ENCODE measurements at regions not wholly inside any gene's neighbourhood (a gene's known extent, or its start where the extent isn't known, plus 50 kb on each side); places are given as distances from the start of the nearest gene placed in this dataset.
"Not testable (repeated sequence)": the region's sequence is repeated elsewhere in the genome, so short reads cannot be mapped to it uniquely, and the experiment has no call there.

DNA sequence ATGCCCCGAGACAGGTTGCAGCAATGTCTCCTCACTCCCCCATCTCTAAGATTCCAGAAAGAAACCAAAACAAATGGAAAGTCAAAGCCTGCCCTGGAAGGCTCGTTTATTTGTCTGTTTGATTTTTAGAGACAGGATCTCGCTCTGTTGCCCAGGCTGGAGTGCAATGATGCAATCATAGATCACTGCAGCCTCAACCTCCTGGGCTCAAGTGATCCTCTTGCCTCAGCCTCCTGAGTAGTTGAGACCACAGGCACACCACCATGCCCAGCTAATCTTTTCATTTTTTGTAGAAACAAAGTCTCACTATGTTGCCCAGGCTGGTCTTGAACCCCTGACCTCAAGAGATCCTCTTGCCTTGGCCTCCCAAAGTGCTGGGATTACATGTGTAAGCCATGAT, 78.8 kb upstream of the IFNAR2 start:
- not testable (repeated sequence) for H3K27me3 ChIP-seq (ENCODE audit: insufficient read depth, low read length, poor library complexity); H3K4ac ChIP-seq (ENCODE audit: low read depth, low read length); H3K18ac ChIP-seq (ENCODE audit: low read length); H3K4me2 ChIP-seq (ENCODE audit: low read length); H2BK5ac ChIP-seq (ENCODE audit: low read length); H3K79me2 ChIP-seq (ENCODE audit: control insufficient read depth, insufficient read depth, low read length); H2BK120ac ChIP-seq (ENCODE audit: low read depth, low read length); H2AK5ac ChIP-seq (ENCODE audit: low read length); H3K4me1 ChIP-seq (ENCODE audit: control insufficient read depth, low read depth, low read length); H3K56ac ChIP-seq (ENCODE audit: low read length); H3K4me3 ChIP-seq (ENCODE audit: low read length); H3K23ac ChIP-seq (ENCODE audit: low read length); H4K5ac ChIP-seq (ENCODE audit: low read length); H2BK15ac ChIP-seq (replicated peaks; ENCODE audit: low read depth); DNase-seq; H3K9ac ChIP-seq (ENCODE audit: low read length); H3K27ac ChIP-seq (ENCODE audit: low read depth, low read length); H3K36me3 ChIP-seq (ENCODE audit: control insufficient read depth, insufficient read depth, low read length); H4K8ac ChIP-seq (ENCODE audit: low read depth, low read length); H3K79me1 ChIP-seq (ENCODE audit: low read length)
- WGBS (ENCODE audit: extremely low coverage, insufficient coverage, low lambda C conversion rate), result no CpG with 5 or more reads among the region's 3 CpGs

DNA sequence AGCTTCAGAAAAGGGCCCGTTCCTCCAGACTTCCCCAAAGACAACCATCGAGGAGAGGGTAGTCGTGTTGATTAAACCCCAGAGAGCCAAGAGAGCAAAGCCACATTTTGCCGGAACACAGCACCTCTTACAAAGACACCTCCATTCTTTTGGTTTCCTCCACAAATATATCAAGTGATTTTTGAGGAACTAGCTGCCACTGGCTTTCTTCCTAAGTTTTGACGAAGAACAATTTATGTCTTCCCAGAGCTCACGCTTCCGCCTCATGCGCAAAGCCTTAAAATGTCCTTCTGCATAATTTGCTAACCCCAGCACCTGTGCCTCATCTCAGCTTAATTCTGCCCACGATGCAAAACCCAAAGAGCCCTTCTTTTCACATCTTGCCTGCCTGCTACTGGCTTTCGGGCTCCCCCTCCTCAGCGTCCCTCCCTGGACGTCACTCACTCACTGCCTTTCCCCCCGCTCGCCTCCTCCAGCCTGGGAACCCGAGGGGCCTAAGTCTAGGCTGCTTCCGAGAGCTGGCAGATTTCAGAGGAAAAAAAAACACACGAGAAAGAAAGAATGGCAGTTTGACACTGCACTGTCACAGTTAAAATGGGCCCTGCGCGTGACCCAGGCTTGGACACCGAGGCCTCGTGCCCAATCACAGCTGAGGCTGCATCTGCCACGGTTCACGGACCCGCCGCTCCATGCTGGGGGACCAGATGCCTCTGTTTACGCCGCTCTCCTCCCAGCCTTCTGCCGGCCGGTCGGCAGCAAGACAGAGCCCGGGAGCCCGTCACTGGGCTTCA, 77.6 kb upstream of the IFNAR2 start:
- Histone ChIP-seq H4K5ac (ENCODE audit: low read length) (no peak overlapping the region), H3K56ac (ENCODE audit: low read length) (no peak overlapping the region), H3K4me3 (ENCODE audit: low read length) (no peak overlapping the region), H3K23ac (ENCODE audit: low read length) (no peak overlapping the region), H3K9ac (ENCODE audit: low read length) (no peak overlapping the region), H2BK120ac (ENCODE audit: low read depth, low read length) (no peak overlapping the region), H3K27me3 (ENCODE audit: insufficient read depth, low read length, poor library complexity) (no peaks in the 10 kb centered on the region), H2BK15ac (replicated peaks; ENCODE audit: low read depth) (no peak overlapping the region), H3K79me2 (ENCODE audit: control insufficient read depth, insufficient read depth, low read length) (no peaks in the 10 kb centered on the region), H2BK5ac (ENCODE audit: low read length) (no peak overlapping the region), H3K18ac (ENCODE audit: low read length) (no peak overlapping the region), H2AK5ac (ENCODE audit: low read length) (no peak overlapping the region), H3K4me1 (ENCODE audit: control insufficient read depth, low read depth, low read length) (no peaks in the 10 kb centered on the region), H3K27ac (ENCODE audit: low read depth, low read length) (no peak overlapping the region), H3K4me2 (ENCODE audit: low read length) (no peak overlapping the region), H3K36me3 (ENCODE audit: control insufficient read depth, insufficient read depth, low read length) (no peaks in the 10 kb centered on the region), H3K4ac (ENCODE audit: low read depth, low read length) (no peak overlapping the region), H3K79me1 (ENCODE audit: low read length) (no peaks in the 10 kb centered on the region), H4K8ac (ENCODE audit: low read depth, low read length) (no peak overlapping the region)
- DNase-seq, result no peak
- no CpG with 5 or more reads among the region's 32 CpGs for WGBS (ENCODE audit: extremely low coverage, insufficient coverage, low lambda C conversion rate)

DNA sequence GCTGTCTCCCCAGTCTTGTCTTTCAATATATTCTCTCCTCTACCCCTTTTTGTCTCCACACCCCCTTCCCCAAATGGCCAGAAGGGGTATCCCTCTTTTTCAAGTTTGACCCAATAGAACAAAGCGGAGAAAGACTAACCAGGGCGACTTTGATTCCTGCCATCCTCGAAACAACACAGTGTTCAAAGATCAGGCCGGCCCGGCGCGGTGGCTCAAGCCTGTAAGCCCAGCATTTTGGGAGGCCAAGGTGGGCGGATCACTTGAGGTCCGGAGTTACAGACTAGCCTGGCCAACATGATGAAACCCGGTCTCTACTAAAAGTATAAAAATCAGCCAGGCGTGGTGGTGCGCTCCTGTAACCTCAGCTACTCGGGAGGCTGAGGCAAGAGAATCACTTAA, 77.0 kb upstream of the IFNAR2 start:
- Histone ChIP-seq H4K8ac (ENCODE audit: low read depth, low read length) (no peak overlapping the region), H3K4me3 (ENCODE audit: low read length) (no peak overlapping the region), H3K27ac (ENCODE audit: low read depth, low read length) (no peak overlapping the region), H3K56ac (ENCODE audit: low read length) (no peak overlapping the region), H3K23ac (ENCODE audit: low read length) (no peak overlapping the region), H3K18ac (ENCODE audit: low read length) (no peak overlapping the region), H2AK5ac (ENCODE audit: low read length) (no peak overlapping the region), H2BK120ac (ENCODE audit: low read depth, low read length) (no peak overlapping the region), H3K79me1 (ENCODE audit: low read length) (no peaks in the 10 kb centered on the region), H2BK15ac (replicated peaks; ENCODE audit: low read depth) (no peak overlapping the region), H3K4ac (ENCODE audit: low read depth, low read length) (no peak overlapping the region), H3K36me3 (ENCODE audit: control insufficient read depth, insufficient read depth, low read length) (no peaks in the 10 kb centered on the region), H3K9ac (ENCODE audit: low read length) (no peak overlapping the region), H3K4me1 (ENCODE audit: control insufficient read depth, low read depth, low read length) (no peaks in the 10 kb centered on the region), H2BK5ac (ENCODE audit: low read length) (no peak overlapping the region), H4K5ac (ENCODE audit: low read length) (no peak overlapping the region), H3K27me3 (ENCODE audit: insufficient read depth, low read length, poor library complexity) (no peaks in the 10 kb centered on the region), H3K79me2 (ENCODE audit: control insufficient read depth, insufficient read depth, low read length) (no peaks in the 10 kb centered on the region), H3K4me2 (ENCODE audit: low read length) (no peak overlapping the region)
- DNase-seq, result no peak
- no CpG with 5 or more reads among the region's 13 CpGs for WGBS (ENCODE audit: extremely low coverage, insufficient coverage, low lambda C conversion rate)

DNA sequence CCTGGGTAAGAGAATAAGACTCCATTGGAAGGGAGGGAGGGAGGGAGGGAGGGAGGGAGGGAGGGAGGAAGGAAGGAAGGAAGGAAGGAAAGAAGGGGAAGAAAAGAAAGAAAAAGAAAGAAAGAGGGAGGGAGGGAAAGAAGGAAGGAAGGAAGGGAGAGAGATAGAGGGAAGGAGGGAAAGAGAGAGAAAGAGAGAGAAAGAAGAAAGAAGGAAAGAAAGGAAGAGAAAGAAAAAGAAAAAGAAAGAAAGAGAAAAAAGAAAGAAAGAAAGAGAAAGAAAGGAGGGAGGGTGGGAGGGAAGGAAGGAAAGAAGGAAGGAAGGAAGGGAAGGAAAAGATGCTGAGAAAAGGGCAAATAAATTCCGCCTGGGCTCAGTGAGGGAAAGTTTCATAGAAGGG, 74.7 kb upstream of the IFNAR2 start:
- H3K79me2 ChIP-seq (ENCODE audit: control insufficient read depth, insufficient read depth, low read length), result no peaks in the 10 kb centered on the region
- H3K27me3 ChIP-seq (ENCODE audit: insufficient read depth, low read length, poor library complexity), result no peaks in the 10 kb centered on the region
- H3K4me2 ChIP-seq (ENCODE audit: low read length), result no peak overlapping the region
- no peaks in the 10 kb centered on the region for H3K4me1 ChIP-seq (ENCODE audit: control insufficient read depth, low read depth, low read length)
- no peak overlapping the region for H3K4ac ChIP-seq (ENCODE audit: low read depth, low read length)
- no peak for DNase-seq
- no peaks in the 10 kb centered on the region for H3K79me1 ChIP-seq (ENCODE audit: low read length)
- H4K8ac ChIP-seq (ENCODE audit: low read depth, low read length), result no peak overlapping the region
- H3K27ac ChIP-seq (ENCODE audit: low read depth, low read length), result no peak overlapping the region
- no peak overlapping the region for H3K18ac ChIP-seq (ENCODE audit: low read length)
- H2BK5ac ChIP-seq (ENCODE audit: low read length), result no peak overlapping the region
- H2BK120ac ChIP-seq (ENCODE audit: low read depth, low read length), result no peak overlapping the region
- H3K9ac ChIP-seq (ENCODE audit: low read length), result no peak overlapping the region
- H3K36me3 ChIP-seq (ENCODE audit: control insufficient read depth, insufficient read depth, low read length), result no peaks in the 10 kb centered on the region
- no peak overlapping the region for H2AK5ac ChIP-seq (ENCODE audit: low read length)
- no peak overlapping the region for H3K4me3 ChIP-seq (ENCODE audit: low read length)
- no CpG with 5 or more reads among the region's 1 CpG for whole genome bisulfite sequencing (ENCODE audit: extremely low coverage, insufficient coverage, low lambda C conversion rate)
- H3K23ac ChIP-seq (ENCODE audit: low read length), result no peak overlapping the region
- no peak overlapping the region for H4K5ac ChIP-seq (ENCODE audit: low read length)
- H3K56ac ChIP-seq (ENCODE audit: low read length), result no peak overlapping the region
- no peak overlapping the region for H2BK15ac ChIP-seq (replicated peaks; ENCODE audit: low read depth)

GRCh38 chr21:33155422-33155821, 74.3 kb upstream of the IFNAR2 start:
- Histone ChIP-seq H3K56ac (ENCODE audit: low read length) (no peak overlapping the region), H3K79me1 (ENCODE audit: low read length) (no peaks in the 10 kb centered on the region), H3K27me3 (ENCODE audit: insufficient read depth, low read length, poor library complexity) (no peaks in the 10 kb centered on the region), H3K79me2 (ENCODE audit: control insufficient read depth, insufficient read depth, low read length) (no peaks in the 10 kb centered on the region), H3K4me2 (ENCODE audit: low read length) (no peak overlapping the region), H2BK5ac (ENCODE audit: low read length) (no peak overlapping the region), H3K4me1 (ENCODE audit: control insufficient read depth, low read depth, low read length) (no peaks in the 10 kb centered on the region), H2BK15ac (replicated peaks; ENCODE audit: low read depth) (no peak overlapping the region), H3K27ac (ENCODE audit: low read depth, low read length) (no peak overlapping the region), H3K18ac (ENCODE audit: low read length) (no peak overlapping the region), H3K4ac (ENCODE audit: low read depth, low read length) (no peak overlapping the region), H2BK120ac (ENCODE audit: low read depth, low read length) (no peak overlapping the region), H4K8ac (ENCODE audit: low read depth, low read length) (no peak overlapping the region), H3K36me3 (ENCODE audit: control insufficient read depth, insufficient read depth, low read length) (no peaks in the 10 kb centered on the region), H3K23ac (ENCODE audit: low read length) (no peak overlapping the region), H4K5ac (ENCODE audit: low read length) (no peak overlapping the region), H2AK5ac (ENCODE audit: low read length) (no peak overlapping the region), H3K4me3 (ENCODE audit: low read length) (no peak overlapping the region), H3K9ac (ENCODE audit: low read length) (no peak overlapping the region)
- no CpG with 5 or more reads among the region's 6 CpGs for WGBS (ENCODE audit: extremely low coverage, insufficient coverage, low lambda C conversion rate)
- DNase-seq, result no peak

DNA sequence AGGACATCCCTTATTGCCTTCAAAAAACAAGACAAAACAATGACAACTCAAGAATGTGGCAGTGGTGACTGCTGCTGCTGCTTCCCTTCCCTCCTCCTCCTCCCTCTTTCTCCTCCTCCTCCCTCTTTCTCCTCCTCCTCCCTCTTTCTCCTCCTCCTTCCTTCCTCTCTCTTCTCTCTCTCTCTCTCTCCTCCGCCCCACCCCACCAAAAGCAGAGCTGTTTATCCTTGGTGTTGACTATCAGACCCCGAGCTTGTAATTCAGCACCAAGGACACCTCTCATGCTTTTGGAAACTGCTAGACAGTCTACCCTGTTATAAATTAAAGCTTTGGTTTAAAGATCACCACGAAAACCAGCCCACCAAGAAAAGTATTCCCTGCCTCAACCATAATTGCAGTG, 72.4 kb upstream of the IFNAR2 start:
- Histone ChIP-seq H3K23ac (ENCODE audit: low read length) (no peak overlapping the region), H3K36me3 (ENCODE audit: control insufficient read depth, insufficient read depth, low read length) (no peaks in the 10 kb centered on the region), H2BK5ac (ENCODE audit: low read length) (no peak overlapping the region), H2BK120ac (ENCODE audit: low read depth, low read length) (no peak overlapping the region), H2AK5ac (ENCODE audit: low read length) (no peak overlapping the region), H3K4ac (ENCODE audit: low read depth, low read length) (no peak overlapping the region), H3K4me2 (ENCODE audit: low read length) (no peak overlapping the region), H3K18ac (ENCODE audit: low read length) (no peak overlapping the region), H4K5ac (ENCODE audit: low read length) (no peak overlapping the region), H3K4me1 (ENCODE audit: control insufficient read depth, low read depth, low read length) (no peaks in the 10 kb centered on the region), H3K79me1 (ENCODE audit: low read length) (no peaks in the 10 kb centered on the region), H3K56ac (ENCODE audit: low read length) (no peak overlapping the region), H3K9ac (ENCODE audit: low read length) (no peak overlapping the region), H3K27me3 (ENCODE audit: insufficient read depth, low read length, poor library complexity) (no peaks in the 10 kb centered on the region), H3K4me3 (ENCODE audit: low read length) (no peak overlapping the region), H4K8ac (ENCODE audit: low read depth, low read length) (no peak overlapping the region), H3K79me2 (ENCODE audit: control insufficient read depth, insufficient read depth, low read length) (no peaks in the 10 kb centered on the region), H3K27ac (ENCODE audit: low read depth, low read length) (no peak overlapping the region), H2BK15ac (replicated peaks; ENCODE audit: low read depth) (no peak overlapping the region)
- DNase-seq, result peak; percentile 45
- WGBS (ENCODE audit: extremely low coverage, insufficient coverage, low lambda C conversion rate), result no CpG with 5 or more reads among the region's 3 CpGs
